Activated naive CD8-positive, alpha-beta T cell treated with anti-CD3 and anti-CD28 coated beads, Interleukin-2, amount 10 ng/mL, durations not matched to agents 7 days and 5 days (primary cell): ENCODE measurements at regions not wholly inside any gene's neighbourhood (a gene's known extent, or its start where the extent isn't known, plus 50 kb on each side); places are given as distances from the start of the nearest gene placed in this dataset.

Experiments
- ATAC-seq: fragments of 150-1000 bp; cut with Tn5 transposase; one replicate; pipeline ENCODE4 v1.10.0; 2021; ENCODE audit warnings: low read depth, moderate library complexity
- POLR2A ChIA-PET: fragments of 350-600 bp; sonication (Branson Sonifier 250); formaldehyde crosslinking; loops from one replicate; lab custom pipeline; 2021; ENCODE audit warnings: antibody characterized with exemption; lab: Charles Lee
- DNase-seq: peaks from one replicate; pipeline ENCODE4 v3.0.0; 2021
- H3K27ac Mint-ChIP-seq: one replicate; pipeline ENCODE4 v1.8.0; 2022; ENCODE audit warnings: mild to moderate bottlenecking, mixed read lengths
- H3K27me3 Mint-ChIP-seq: one replicate; pipeline ENCODE4 v1.8.0; 2022; ENCODE audit warnings: mild to moderate bottlenecking, moderate library complexity, mixed read lengths
- H3K36me3 Mint-ChIP-seq: one replicate; pipeline ENCODE4 v1.8.0; 2021; ENCODE audit warnings: mild to moderate bottlenecking, mixed read lengths
- H3K4me1 Mint-ChIP-seq: one replicate; pipeline ENCODE4 v1.8.0; 2021; ENCODE audit warnings: mixed read lengths
- H3K4me3 Mint-ChIP-seq: one replicate; pipeline ENCODE4 v1.8.0; 2022; ENCODE audit warnings: mild to moderate bottlenecking, moderate library complexity, mixed read lengths
- H3K9me3 Mint-ChIP-seq: one replicate; pipeline ENCODE4 v1.8.0; 2021; ENCODE audit warnings: mixed read lengths

GRCh38 chr12:72790273-72790672 lies 518.1 kb downstream of the TRHDE start:
- no peaks in the 10 kb centered on the region for H3K27me3 Mint-ChIP-seq
- DNase-seq (no peak), ATAC-seq (no peak)
- no peak overlapping the region for H3K4me3 Mint-ChIP-seq
- H3K9me3 Mint-ChIP-seq = peaks cover 1% of the 10 kb centered on the region
- no peaks in the 10 kb centered on the region for H3K36me3 Mint-ChIP-seq
- no peaks in the 10 kb centered on the region for H3K4me1 Mint-ChIP-seq
- no peak overlapping the region for H3K27ac Mint-ChIP-seq
- POLR2A ChIA-PET = no interaction called here

- Mint-ChIP-seq H3K36me3 (no peaks in the 10 kb centered on the region), H3K27ac (no peak overlapping the region), H3K9me3 (peaks cover 11% of the 10 kb centered on the region), H3K4me3 (no peak overlapping the region), H3K27me3 (no peaks in the 10 kb centered on the region), H3K4me1 (no peaks in the 10 kb centered on the region)
- POLR2A ChIA-PET = no interaction called here
- ATAC-seq = no peak
- DNase-seq = no peak
These were observed 520.7 kb downstream of the TRHDE start for GRCh38 chr12:72792889-72793288.

- POLR2A ChIA-PET = no interaction called here
- Mint-ChIP-seq H3K4me1 (no peaks in the 10 kb centered on the region), H3K27ac (no peak overlapping the region), H3K9me3 (peaks cover 11% of the 10 kb centered on the region), H3K27me3 (no peaks in the 10 kb centered on the region), H3K36me3 (no peaks in the 10 kb centered on the region), H3K4me3 (no peak overlapping the region)
- ATAC-seq = no peak
- no peak for DNase-seq
These were observed 521.6 kb downstream of the TRHDE start for GRCh38 chr12:72793796-72794195.

GRCh38 chr12:72815421-72815820 lies 543.3 kb downstream of the TRHDE start:
- POLR2A ChIA-PET = no interaction called here
- Mint-ChIP-seq H3K36me3 (no peaks in the 10 kb centered on the region), H3K27me3 (no peaks in the 10 kb centered on the region), H3K4me1 (no peaks in the 10 kb centered on the region), H3K27ac (no peak overlapping the region), H3K9me3 (peaks cover 19% of the 10 kb centered on the region), H3K4me3 (no peak overlapping the region)
- DNase-seq = no peak
- no peak for ATAC-seq

GRCh38 chr12:72828662-72829324 lies 556.6 kb downstream of the TRHDE start:
- Mint-ChIP-seq H3K4me1 (no peaks in the 10 kb centered on the region), H3K27ac (no peak overlapping the region), H3K27me3 (no peaks in the 10 kb centered on the region), H3K4me3 (no peak overlapping the region), H3K9me3 (peaks cover 6% of the 10 kb centered on the region), H3K36me3 (no peaks in the 10 kb centered on the region)
- POLR2A ChIA-PET = no interaction called here
- DNase-seq = no peak
- no peak for ATAC-seq

- POLR2A ChIA-PET = no interaction called here
- H3K27me3 Mint-ChIP-seq = no peaks in the 10 kb centered on the region
- H3K4me1 Mint-ChIP-seq = no peaks in the 10 kb centered on the region
- H3K27ac Mint-ChIP-seq = no peak overlapping the region
- H3K4me3 Mint-ChIP-seq = no peak overlapping the region
- no peaks in the 10 kb centered on the region for H3K36me3 Mint-ChIP-seq
- ATAC-seq (no peak), DNase-seq (no peak)
- peaks cover 5% of the 10 kb centered on the region for H3K9me3 Mint-ChIP-seq
These were observed 557.7 kb downstream of the TRHDE start for GRCh38 chr12:72829838-72830237.

- Mint-ChIP-seq H3K9me3 (peaks cover 2% of the 10 kb centered on the region), H3K4me3 (no peak overlapping the region)
- POLR2A ChIA-PET = no interaction called here
These were observed 559.9 kb downstream of the TRHDE start for GRCh38 chr12:72832024-72832423.

GRCh38 chr12:72836194-72836593 lies 564.0 kb downstream of the TRHDE start:
- H3K36me3 Mint-ChIP-seq = no peaks in the 10 kb centered on the region
- no peak for ATAC-seq
- H3K27me3 Mint-ChIP-seq = no peaks in the 10 kb centered on the region

More at GRCh38 chr12:72832024-72832423, 559.9 kb downstream of the TRHDE start:
- ATAC-seq (no peak), DNase-seq (no peak)
- Mint-ChIP-seq H3K27me3 (no peaks in the 10 kb centered on the region), H3K27ac (no peak overlapping the region), H3K4me1 (no peaks in the 10 kb centered on the region), H3K36me3 (no peaks in the 10 kb centered on the region)

GRCh38 chr12:72839696-72840095 lies 567.5 kb downstream of the TRHDE start:
- ATAC-seq (no peak), DNase-seq (no peak)
- no peak overlapping the region for H3K27ac Mint-ChIP-seq
- no peak overlapping the region for H3K4me3 Mint-ChIP-seq
- POLR2A ChIA-PET = no interaction called here
- H3K36me3 Mint-ChIP-seq = no peaks in the 10 kb centered on the region
- peaks cover 4% of the 10 kb centered on the region for H3K9me3 Mint-ChIP-seq
- no peaks in the 10 kb centered on the region for H3K27me3 Mint-ChIP-seq
- H3K4me1 Mint-ChIP-seq = no peaks in the 10 kb centered on the region

More at GRCh38 chr12:72836194-72836593, 564.0 kb downstream of the TRHDE start:
- H3K4me1 Mint-ChIP-seq = no peaks in the 10 kb centered on the region
- no peak overlapping the region for H3K27ac Mint-ChIP-seq
- H3K9me3 Mint-ChIP-seq = no peaks in the 10 kb centered on the region
- POLR2A ChIA-PET = no interaction called here
- H3K4me3 Mint-ChIP-seq = no peak overlapping the region
- no peak for DNase-seq

GRCh38 chr12:72863671-72864070 lies 591.5 kb downstream of the TRHDE start:
- Mint-ChIP-seq H3K9me3 (peaks cover 2% of the 10 kb centered on the region), H3K27ac (no peak overlapping the region), H3K4me3 (no peak overlapping the region), H3K4me1 (no peaks in the 10 kb centered on the region), H3K36me3 (no peaks in the 10 kb centered on the region), H3K27me3 (no peaks in the 10 kb centered on the region)
- no peak for DNase-seq
- POLR2A ChIA-PET = no interaction called here
- ATAC-seq = no peak

GRCh38 chr12:72865921-72866320 lies 593.8 kb downstream of the TRHDE start:
- no peaks in the 10 kb centered on the region for H3K4me1 Mint-ChIP-seq
- no peaks in the 10 kb centered on the region for H3K27me3 Mint-ChIP-seq
- DNase-seq (no peak), ATAC-seq (no peak)
- no peak overlapping the region for H3K4me3 Mint-ChIP-seq
- H3K36me3 Mint-ChIP-seq = no peaks in the 10 kb centered on the region
- POLR2A ChIA-PET = no interaction called here
- peaks cover 2% of the 10 kb centered on the region for H3K9me3 Mint-ChIP-seq
- H3K27ac Mint-ChIP-seq = no peak overlapping the region

GRCh38 chr12:72869024-72869423 lies 596.9 kb downstream of the TRHDE start:
- DNase-seq = no peak
- Mint-ChIP-seq H3K36me3 (no peaks in the 10 kb centered on the region), H3K27me3 (no peaks in the 10 kb centered on the region), H3K4me1 (no peaks in the 10 kb centered on the region), H3K9me3 (peaks cover 9% of the 10 kb centered on the region), H3K27ac (no peak overlapping the region), H3K4me3 (no peak overlapping the region)
- POLR2A ChIA-PET = no interaction called here
- no peak for ATAC-seq

- no peak for ATAC-seq
- no peaks in the 10 kb centered on the region for H3K27me3 Mint-ChIP-seq
- no peaks in the 10 kb centered on the region for H3K4me1 Mint-ChIP-seq
- no peak overlapping the region for H3K27ac Mint-ChIP-seq
- peaks cover 8% of the 10 kb centered on the region for H3K9me3 Mint-ChIP-seq
- no peaks in the 10 kb centered on the region for H3K36me3 Mint-ChIP-seq
- no peak for DNase-seq
- POLR2A ChIA-PET = no interaction called here
- H3K4me3 Mint-ChIP-seq = no peak overlapping the region
These were observed 600.2 kb downstream of the TRHDE start for GRCh38 chr12:72872238-72872887.

- H3K27me3 Mint-ChIP-seq = no peaks in the 10 kb centered on the region
- peaks cover 9% of the 10 kb centered on the region for H3K9me3 Mint-ChIP-seq
- no peak for ATAC-seq
- no peak overlapping the region for H3K4me3 Mint-ChIP-seq
- no peaks in the 10 kb centered on the region for H3K4me1 Mint-ChIP-seq
- H3K36me3 Mint-ChIP-seq = no peaks in the 10 kb centered on the region
- H3K27ac Mint-ChIP-seq = no peak overlapping the region
- no peak for DNase-seq
- POLR2A ChIA-PET = no interaction called here
These were observed 600.8 kb downstream of the TRHDE start for GRCh38 chr12:72872996-72873395.
